HepG2 (cell line): ENCODE measurements at regions not wholly inside any gene's neighbourhood (a gene's known extent, or its start where the extent isn't known, plus 50 kb on each side); places are given as distances from the start of the nearest gene placed in this dataset.

ENCODE experiments used
- ATAC-seq: fragments of 200-7000 bp; cut with Tn5 transposase; 3 replicates; pipeline ENCODE4 v1.9.1; 2020; ENCODE audit warnings: mild to moderate bottlenecking, moderate library complexity
- BruUV-seq: library from RNA; stranded (reverse); fragments of 400-500 nt; replicated peaks from 2 replicates; lab custom pipeline; 2021; lab: Mats Ljungman, UMichigan
- CTCF ChIA-PET: fragments of 300-600 bp; formaldehyde crosslinking; extraction: SDS; loops from one replicate; lab custom pipeline; 2021; ENCODE audit warnings: low total read pairs, inconsistent platforms, low intra/inter-chr PET ratio; lab: Yijun Ruan, JAX
- POLR2A ChIA-PET: fragments of 350-600 bp; sonication (Branson Sonifier 250); formaldehyde crosslinking; loops from one replicate; lab custom pipeline; 2020; ENCODE audit warnings: antibody characterized with exemption, inconsistent platforms; lab: Yijun Ruan, JAX
- DNase-seq: peaks from one replicate; pipeline ENCODE4 v3.0.0-alpha.2; 2015; ENCODE audit warnings: low spot score
- FAIRE-seq: peaks from 3 replicates; lab custom pipeline; 2011; peaks lifted over from hg19 to GRCh38; lab: Jason Lieb, UNC
- H2AFZ ChIP-seq: one replicate; pipeline ENCODE4 v1.6.1; 2011; ENCODE audit warnings: low read length, inconsistent platforms
- H3K27ac ChIP-seq: fragments of 300-600 bp; 3 replicates; pipeline ENCODE4 v1.8.0; 2011; ENCODE audit warnings: mixed run types, mild to moderate bottlenecking, mixed read lengths, low read length, inconsistent platforms; ENCODE audit not compliant: insufficient read depth; ENCODE audit errors: extremely low read length
- H3K27me3 ChIP-seq, 2 experiments: fragments of 200-600 bp in 1 of 2; 2 replicates in 1 of 2; 3 replicates in 1 of 2; pipeline versions ENCODE4 v1.6.0 to v1.8.0; 2011; ENCODE audit warnings: low read length in 2 of 2, mild to moderate bottlenecking in 2 of 2, moderate library complexity in 2 of 2, inconsistent platforms in 1 of 2; ENCODE audit not compliant: insufficient read depth in 2 of 2, control insufficient read depth in 1 of 2
- H3K36me3 ChIP-seq, 2 experiments: fragments of 200-600 bp in 1 of 2; replicated peaks in 1 of 2; 2 replicates in 1 of 2; 3 replicates in 1 of 2; pipeline versions ENCODE4 v1.5.1 to v1.8.0; 2011; ENCODE audit warnings: low read length in 2 of 2, inconsistent platforms in 1 of 2; ENCODE audit not compliant: insufficient read depth in 2 of 2, control insufficient read depth in 1 of 2
- H3K4me1 ChIP-seq: 2 replicates; pipeline ENCODE4 v1.5.1; 2012; ENCODE audit warnings: low read length, inconsistent platforms; ENCODE audit not compliant: insufficient read depth
- H3K4me2 ChIP-seq: 2 replicates; pipeline ENCODE4 v1.6.0; 2011; ENCODE audit warnings: low read depth, low read length, inconsistent platforms
- H3K4me3 ChIP-seq, 3 experiments: fragments of 200-600 bp in 1 of 3; sonication (generic), shearing (Covaris generic) in 1 of 3; replicated peaks in 1 of 3; 2 replicates each; pipeline ENCODE4 v1.5.1; 2011 to 2016; ENCODE audit warnings: low read length in 3 of 3, inconsistent platforms in 2 of 3, low read depth in 2 of 3, mild to moderate bottlenecking in 2 of 3, control low read depth in 1 of 3, mixed read lengths in 1 of 3; ENCODE audit not compliant: insufficient read depth in 1 of 3
- H3K79me2 ChIP-seq: one replicate; pipeline ENCODE4 v1.6.1; 2011; ENCODE audit warnings: low read length, inconsistent platforms; ENCODE audit not compliant: insufficient read depth
- H3K9ac ChIP-seq: 2 replicates; pipeline ENCODE4 v1.6.0; 2011; ENCODE audit warnings: mild to moderate bottlenecking, low read depth, low read length, inconsistent platforms; ENCODE audit not compliant: insufficient read depth
- H3K9me3 ChIP-seq: 2 replicates; pipeline ENCODE4 v1.5.1; 2012; ENCODE audit warnings: mild to moderate bottlenecking, low read length
- H4K20me1 ChIP-seq: 2 replicates; pipeline ENCODE4 v1.6.0; 2011; ENCODE audit warnings: inconsistent platforms, mild to moderate bottlenecking, low read length, moderate library complexity; ENCODE audit not compliant: insufficient read depth
- ARNT2 ChIP-seq: sonication (generic); formaldehyde crosslinking; IDR thresholded peaks from 2 replicates; pipeline ENCODE4 v1.8.0; 2022; ENCODE audit warnings: mild to moderate bottlenecking, low read depth, missing genetic modification reagents, moderate library complexity
- CERS6 ChIP-seq: sonication (generic); formaldehyde crosslinking; IDR thresholded peaks from 2 replicates; pipeline ENCODE4 v1.5.0; 2020; ENCODE audit warnings: missing genetic modification reagents
- DMAP1 ChIP-seq: IDR thresholded peaks from 2 replicates; pipeline ENCODE4 v1.6.1; 2016
- DNMT3B ChIP-seq: conservative IDR thresholded peaks from 2 replicates; pipeline ENCODE4 v1.6.1; 2016; ENCODE audit warnings: missing biosample characterization, control low read depth
- HOXA7 ChIP-seq: sonication (generic); formaldehyde crosslinking; IDR thresholded peaks from 2 replicates; pipeline ENCODE4 v1.8.1; 2022; ENCODE audit warnings: mild to moderate bottlenecking, missing genetic modification reagents, moderate library complexity
- MAX ChIP-seq: IDR thresholded peaks from 2 replicates; pipeline ENCODE4 v1.6.1; 2012; ENCODE audit warnings: inconsistent platforms
- MBNL3 ChIP-seq: fragments of 250-450 bp; sonication (Bioruptor Pico); conservative IDR thresholded peaks from 2 replicates; pipeline ENCODE4 v1.8.0; 2022; ENCODE audit warnings: mild to moderate bottlenecking, inconsistent platforms
- SCMH1 ChIP-seq: sonication (generic); formaldehyde crosslinking; IDR thresholded peaks from 2 replicates; pipeline ENCODE4 v1.9.0; 2021; ENCODE audit warnings: missing genetic modification reagents, mild to moderate bottlenecking, borderline replicate concordance
- TGIF2 ChIP-seq: IDR thresholded peaks from 2 replicates; pipeline ENCODE4 v1.6.1; 2016; ENCODE audit warnings: control low read depth, missing compliant biosample characterization
- ZBTB1 ChIP-seq: sonication (generic); formaldehyde crosslinking; IDR thresholded peaks from 2 replicates; pipeline ENCODE4 v1.4.0; 2020; ENCODE audit warnings: missing genetic modification reagents, borderline replicate concordance
- ZBTB38 ChIP-seq: sonication (generic); formaldehyde crosslinking; IDR thresholded peaks from 2 replicates; pipeline ENCODE4 v1.5.1; 2020; ENCODE audit warnings: mild to moderate bottlenecking, missing genetic modification reagents
- ZBTB7B ChIP-seq: sonication (generic); formaldehyde crosslinking; IDR thresholded peaks from 2 replicates; pipeline ENCODE4 v1.4.0; 2020; ENCODE audit warnings: missing genetic modification reagents
- ZNF10 ChIP-seq: sonication (generic); formaldehyde crosslinking; IDR thresholded peaks from 2 replicates; pipeline ENCODE4 v1.4.0; 2020; ENCODE audit warnings: mild to moderate bottlenecking, low read depth, missing genetic modification reagents, borderline replicate concordance
- ZNF546 ChIP-seq: sonication (generic); formaldehyde crosslinking; conservative IDR thresholded peaks from 2 replicates; pipeline ENCODE4 v1.8.1; 2023; ENCODE audit warnings: mild to moderate bottlenecking, missing genetic modification reagents
- ZNF691 ChIP-seq: sonication (generic); formaldehyde crosslinking; IDR thresholded peaks from 2 replicates; pipeline ENCODE4 v1.4.0; 2020; ENCODE audit warnings: missing genetic modification reagents, low read depth, mild to moderate bottlenecking, borderline replicate concordance
- WGBS: methylation state at CpG from one replicate; pipeline ENCODE4 v1.1.6; 2017; ENCODE audit warnings: low lambda C conversion rate; 5-methylcytosine and 5-hydroxymethylcytosine counted together
- in situ Hi-C: cut with HindIII; loops from 2 replicates; pipeline ENCODE4 v1.10.0; 2017; ENCODE audit warnings: low pct_unique_long_range_greater_than_20kb; ENCODE audit not compliant: extremely low pct_ligation_motif_present
- intact Hi-C: fragments of 100-400 bp; cut with micrococcal nuclease; formaldehyde crosslinking; loops from one replicate; pipeline ENCODE4 v1.10.0; 2022; ENCODE audit not compliant: unreplicated experiment

- H4K20me1 ChIP-seq: no peaks in the 10 kb centered on the region; the same call in 1 of the 2 replicates
- DNase-seq (no peak), ATAC-seq (no peak)
- no peak for TF ChIP-seq ARNT2 (CRISPR knock-in tag)
- no peak for TF ChIP-seq ZNF691 (CRISPR knock-in tag)
- no peak for TF ChIP-seq ZBTB38 (CRISPR knock-in tag)
- TF ChIP-seq ZNF10: no peak
- TF ChIP-seq MAX: no peak
- no peak for TF ChIP-seq ZBTB1 (CRISPR knock-in tag)
- no peak for TF ChIP-seq ZNF546 (CRISPR knock-in tag)
- no peak for TF ChIP-seq SCMH1 (CRISPR knock-in tag)
- TF ChIP-seq TGIF2: no peak
- no peak for TF ChIP-seq DMAP1
- TF ChIP-seq ZBTB7B (CRISPR knock-in tag): no peak
- no peak for TF ChIP-seq HOXA7 (CRISPR knock-in tag)
- TF ChIP-seq MBNL3 (CRISPR knock-in tag): no peak
- TF ChIP-seq CERS6 (CRISPR knock-in tag): no peak
- TF ChIP-seq DNMT3B (CRISPR knock-in tag): no peak
- TF ChIP-seq, all 625 proteins: peak for 0
- H3K4me1 ChIP-seq: peaks cover 12% of the 10 kb centered on the region
- WGBS: 10% methylated on average over 3 of the region's 3 CpGs
- intact Hi-C loops: no loop called here
- no peak overlapping the region for H3K9ac ChIP-seq
- no TSS peak for BruUV-seq
- in situ Hi-C loops: no loop called here
- H3K36me3 ChIP-seq: no peaks in the 10 kb centered on the region
- no peaks in the 10 kb centered on the region for H3K9me3 ChIP-seq
- no peak overlapping the region for H3K4me2 ChIP-seq
- POLR2A ChIA-PET: no interaction called here
- H3K4me3 ChIP-seq: no peak overlapping the region
- no peaks in the 10 kb centered on the region for H3K79me2 ChIP-seq
- no peak for FAIRE-seq
- CTCF ChIA-PET: no interaction called here
- no peak overlapping the region for H2AFZ ChIP-seq
- no peak overlapping the region for H3K27ac ChIP-seq
- H3K27me3 ChIP-seq: peaks cover 0 to 22% of the 10 kb centered on the region in 2 experiments; a peak in 2 of 5 replicates
These were observed 59.4 kb upstream of the VPREB1 start for GRCh38 chr22:22185217-22185616.
